COLO668 (cell line): ENCODE measurements at regions not wholly inside any gene's neighbourhood (a gene's known extent, or its start where the extent isn't known, plus 50 kb on each side); places are given as distances from the start of the nearest gene placed in this dataset.

ENCODE experiments used
- DNase-seq: peaks from one replicate; lab custom pipeline; 2025; ENCODE audit not compliant: unreplicated experiment; lab: John Stamatoyannopoulos, UW

- DNase-seq = no peak
Observed at GRCh38 chr17:15112846-15113617, 152.1 kb downstream of the PMP22 start.

- DNase-seq = no peak
Observed at GRCh38 chr17:15109608-15110007, 155.5 kb downstream of the PMP22 start.

- no peak for DNase-seq
Observed at GRCh38 chr17:15108992-15109391, 156.1 kb downstream of the PMP22 start.

DNA sequence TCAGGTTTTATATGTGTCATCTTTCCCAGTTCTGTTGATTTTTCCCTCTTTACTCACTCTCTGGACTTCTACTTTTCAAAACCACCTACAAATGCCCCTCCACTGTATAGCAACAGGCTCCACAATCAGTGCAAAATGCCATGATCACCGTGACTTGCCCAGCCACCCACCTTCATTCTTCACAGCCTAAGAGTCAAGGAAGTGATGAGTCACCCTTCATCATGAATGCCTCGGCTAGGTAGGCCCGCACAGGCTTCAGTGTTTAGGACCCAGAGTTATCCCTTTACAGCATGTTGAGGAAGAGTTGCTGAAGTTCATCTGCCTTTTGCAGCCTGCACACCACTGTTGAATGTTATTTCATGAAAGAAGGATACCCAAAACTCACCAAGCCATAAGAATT is 158.6 kb downstream of the PMP22 start:
- no peak for DNase-seq

DNA sequence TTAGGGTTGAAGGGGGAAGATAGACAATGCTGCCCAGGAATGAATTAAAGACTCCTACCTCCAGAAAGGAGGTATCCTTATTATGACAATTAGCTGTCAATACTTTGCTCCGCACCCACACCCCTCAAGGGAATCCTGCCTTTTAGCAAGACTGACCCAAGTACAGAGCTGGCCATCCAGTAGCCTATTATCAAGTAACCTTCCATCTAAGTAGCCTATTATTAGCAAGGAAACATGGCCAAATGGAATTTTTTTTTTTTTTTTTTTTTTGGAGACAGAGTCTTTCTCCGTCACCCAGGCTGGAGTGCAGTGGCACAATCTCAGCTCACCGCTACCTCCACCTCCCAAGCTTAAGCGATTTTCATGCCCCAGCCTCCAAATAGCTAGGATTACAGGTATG is 161.3 kb downstream of the PMP22 start:
- no peak for DNase-seq

GRCh38 chr17:15101175-15101574 is 164.0 kb downstream of the PMP22 start:
- no peak for DNase-seq

- DNase-seq = no peak
Observed at GRCh38 chr17:15096511-15096910, 168.6 kb downstream of the PMP22 start.

DNA sequence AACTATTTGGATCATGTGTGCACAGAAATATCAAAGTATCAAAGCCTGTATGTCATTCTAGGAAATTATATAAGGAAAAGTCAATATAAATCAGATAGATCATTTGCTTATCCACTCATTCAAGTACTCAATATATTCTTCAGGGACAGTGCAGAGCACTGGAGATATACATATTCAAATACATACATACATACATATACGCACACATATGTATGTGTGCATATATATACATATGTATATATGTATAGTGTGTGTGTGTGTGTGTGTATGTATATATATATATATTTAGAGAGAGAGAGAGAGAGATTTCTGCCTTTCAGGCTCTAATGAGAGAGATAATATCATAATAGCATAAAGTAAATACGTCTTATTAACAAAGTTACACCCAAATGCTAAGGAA is 169.2 kb downstream of the PMP22 start:
- no peak for DNase-seq

- no peak for DNase-seq
Observed at GRCh38 chr17:15092762-15093161, 172.4 kb downstream of the PMP22 start.

- DNase-seq = no peak
Observed at GRCh38 chr17:15092261-15092660, 172.9 kb downstream of the PMP22 start.

- DNase-seq = no peak
Observed at GRCh38 chr17:15091825-15092224, 173.3 kb downstream of the PMP22 start.

- DNase-seq = no peak
Observed at GRCh38 chr17:15090533-15090932, 174.6 kb downstream of the PMP22 start.

GRCh38 chr17:15087946-15088345 is 177.2 kb downstream of the PMP22 start:
- DNase-seq = no peak

GRCh38 chr17:15086776-15087295 is 178.3 kb downstream of the PMP22 start:
- DNase-seq = no peak

GRCh38 chr17:15085890-15086677 is 179.0 kb downstream of the PMP22 start:
- DNase-seq = no peak

- no peak for DNase-seq
Observed at GRCh38 chr17:15083225-15083624, 181.9 kb downstream of the PMP22 start.

DNA sequence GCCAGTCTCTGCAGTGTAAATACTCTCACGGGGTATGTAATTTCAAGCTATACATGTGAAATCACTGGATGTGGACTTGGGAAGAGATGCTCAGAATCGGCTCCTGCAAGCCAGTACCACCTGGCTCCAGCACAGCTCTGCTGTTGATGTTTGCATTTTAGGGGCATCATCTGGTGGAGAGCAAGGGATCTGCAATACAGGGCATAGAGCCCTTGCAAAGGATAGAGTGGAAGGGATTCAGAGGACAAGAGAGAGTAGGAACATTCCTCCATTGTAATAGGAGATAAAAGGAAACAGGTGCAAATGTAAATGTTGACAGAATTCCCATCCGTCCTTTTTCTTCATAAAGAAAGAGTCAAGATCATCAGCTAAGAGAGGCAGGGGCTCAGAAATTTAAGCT is 184.1 kb downstream of the PMP22 start:
- no peak for DNase-seq

- no peak for DNase-seq
Observed at GRCh38 chr17:15078570-15078969, 186.6 kb downstream of the PMP22 start.

- DNase-seq = no peak
Observed at GRCh38 chr17:15076991-15077663, 188.0 kb downstream of the PMP22 start.

DNA sequence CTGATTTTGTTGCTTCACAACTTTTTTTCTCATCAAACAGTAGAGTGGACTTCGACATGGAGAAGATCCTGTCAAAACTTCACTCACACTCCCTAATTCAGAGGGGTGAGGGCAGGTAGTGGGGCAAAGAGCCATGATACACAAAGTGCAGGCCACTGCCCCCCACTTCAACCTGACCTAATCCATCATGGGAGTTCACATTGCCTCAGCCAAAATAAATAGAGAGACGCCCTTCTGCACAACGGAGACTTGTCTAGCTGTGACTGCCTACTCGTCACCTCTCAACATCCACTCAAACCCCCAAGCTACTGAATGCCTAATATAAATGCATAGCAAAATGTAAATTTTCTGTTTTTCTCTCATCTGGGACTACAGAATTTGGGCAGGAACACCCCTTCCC is 213.2 kb downstream of the PMP22 start:
- DNase-seq = no peak

DNA sequence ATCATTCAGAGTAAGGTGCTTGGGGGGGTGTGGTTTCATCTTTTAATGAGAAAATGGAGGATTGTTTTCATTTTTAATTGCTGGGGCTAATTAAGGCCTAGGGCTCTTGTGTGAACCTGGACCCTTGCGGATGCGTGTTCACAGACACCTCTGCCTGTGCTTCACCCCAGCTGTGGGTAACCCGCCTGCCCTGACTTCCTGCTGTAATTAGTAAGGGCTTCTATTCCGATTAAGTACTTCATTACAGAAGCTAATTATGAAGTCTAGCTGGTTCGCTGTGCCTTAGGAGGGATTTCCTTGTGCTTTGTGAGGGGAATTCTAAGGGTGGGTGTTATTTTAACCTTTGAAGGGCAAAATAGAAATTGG is 215.3 kb downstream of the PMP22 start:
- no peak for DNase-seq
